ENCODE measurements at regions not wholly inside any gene's neighbourhood (a gene's known extent, or its start where the extent isn't known, plus 50 kb on each side); places are given as distances from the start of the nearest gene placed in this dataset.

DNA sequence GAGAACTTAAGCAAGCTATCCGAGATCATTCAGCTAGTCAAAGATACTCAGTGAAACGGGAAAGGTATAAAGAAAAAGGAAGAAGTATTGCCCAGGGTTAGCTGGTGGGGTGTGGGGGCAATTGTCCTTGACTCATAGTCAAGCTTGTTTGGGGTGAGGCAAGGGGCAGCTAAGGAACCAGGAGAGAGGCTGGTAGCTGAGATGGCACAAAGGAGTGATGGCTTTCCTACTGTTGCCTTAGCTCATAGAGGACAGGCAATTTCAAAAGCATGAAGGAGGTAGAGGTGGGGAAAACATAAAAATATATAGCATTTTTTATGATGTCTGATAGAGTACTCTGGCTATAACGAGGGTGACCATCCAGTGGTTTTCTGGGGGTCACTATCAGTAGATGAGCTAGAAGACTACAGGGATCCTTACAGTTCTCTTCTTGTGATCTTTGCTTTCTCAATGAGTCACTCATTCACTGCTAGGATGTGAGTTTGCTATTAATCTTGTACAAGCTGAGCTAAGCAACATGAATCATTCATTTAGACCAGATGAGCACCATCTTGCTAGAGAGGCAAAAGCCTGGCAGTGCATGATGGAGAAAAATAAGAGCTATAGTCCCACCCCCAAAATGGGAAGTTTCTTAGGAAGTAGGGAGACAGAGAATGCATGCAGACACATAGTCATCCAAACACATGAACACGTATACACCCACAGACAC is 207.1 kb upstream of the PFN2 start (continued):
- no peak for TF ChIP-seq TBP (IDR thresholded peaks at IDR 0.05; ENCODE audit: low read depth, low read length)
- no peak for TF ChIP-seq TAF1 (IDR thresholded peaks at IDR 0.05; ENCODE audit: low read depth, low read length)
- TF ChIP-seq SUZ12 (IDR thresholded peaks at IDR 0.05; ENCODE audit: low read length), result no peak
- no peak for TF ChIP-seq JUND (IDR thresholded peaks at IDR 0.05; ENCODE audit: low read length)
- TF ChIP-seq, protein P1, sequence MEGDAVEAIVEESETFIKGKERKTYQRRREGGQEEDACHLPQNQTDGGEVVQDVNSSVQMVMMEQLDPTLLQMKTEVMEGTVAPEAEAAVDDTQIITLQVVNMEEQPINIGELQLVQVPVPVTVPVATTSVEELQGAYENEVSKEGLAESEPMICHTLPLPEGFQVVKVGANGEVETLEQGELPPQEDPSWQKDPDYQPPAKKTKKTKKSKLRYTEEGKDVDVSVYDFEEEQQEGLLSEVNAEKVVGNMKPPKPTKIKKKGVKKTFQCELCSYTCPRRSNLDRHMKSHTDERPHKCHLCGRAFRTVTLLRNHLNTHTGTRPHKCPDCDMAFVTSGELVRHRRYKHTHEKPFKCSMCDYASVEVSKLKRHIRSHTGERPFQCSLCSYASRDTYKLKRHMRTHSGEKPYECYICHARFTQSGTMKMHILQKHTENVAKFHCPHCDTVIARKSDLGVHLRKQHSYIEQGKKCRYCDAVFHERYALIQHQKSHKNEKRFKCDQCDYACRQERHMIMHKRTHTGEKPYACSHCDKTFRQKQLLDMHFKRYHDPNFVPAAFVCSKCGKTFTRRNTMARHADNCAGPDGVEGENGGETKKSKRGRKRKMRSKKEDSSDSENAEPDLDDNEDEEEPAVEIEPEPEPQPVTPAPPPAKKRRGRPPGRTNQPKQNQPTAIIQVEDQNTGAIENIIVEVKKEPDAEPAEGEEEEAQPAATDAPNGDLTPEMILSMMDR (IDR thresholded peaks at IDR 0.05; ENCODE audit: control extremely low read depth in 1 of 3, insufficient read depth in 1 of 3, low read depth in 1 of 3, low read length in 3 of 3), result no peak
